ENCODE measurements at regions not wholly inside any gene's neighbourhood (a gene's known extent, or its start where the extent isn't known, plus 50 kb on each side); places are given as distances from the start of the nearest gene placed in this dataset.
"Not testable (repeated sequence)": the region's sequence is repeated elsewhere in the genome, so short reads cannot be mapped to it uniquely, and the experiment has no call there.

DNA sequence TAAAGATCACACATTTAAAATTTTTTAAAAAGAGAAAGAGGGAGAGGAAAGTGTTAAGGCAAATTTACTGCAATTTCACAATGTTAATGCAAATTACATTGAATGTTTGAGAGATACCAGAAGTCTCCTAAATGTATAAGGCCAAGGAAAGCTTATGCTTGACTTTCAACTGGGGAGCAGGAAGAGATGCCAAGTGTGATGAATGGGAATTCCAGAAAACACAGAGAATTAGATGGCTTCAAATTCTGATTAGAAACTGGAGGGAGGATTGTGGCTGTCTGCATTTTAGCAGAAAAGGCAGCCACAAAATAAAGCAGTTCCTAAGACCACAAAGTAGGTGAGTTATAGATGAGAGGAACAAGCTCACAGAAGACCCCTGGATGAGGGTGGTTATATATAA is 328.3 kb upstream of the CITED2 start:
- no peak for DNase-seq

DNA sequence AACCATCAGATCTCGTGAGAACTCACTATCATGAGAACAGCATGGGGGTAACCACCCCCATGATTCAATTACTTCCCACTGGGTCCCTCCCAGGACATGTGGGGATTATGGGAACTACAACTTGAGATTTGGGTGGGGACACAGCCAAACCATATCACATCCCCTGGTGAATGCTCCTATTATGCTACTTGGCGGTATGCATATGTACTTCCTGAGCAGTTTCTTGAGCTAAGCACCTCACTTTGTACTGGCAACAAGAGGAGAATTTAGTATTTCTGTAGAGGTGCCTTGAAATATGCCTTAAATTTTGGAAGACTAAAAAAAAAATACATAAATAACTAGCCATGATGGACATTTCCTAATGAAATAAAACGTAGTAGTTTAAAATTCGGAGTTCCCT is 327.2 kb upstream of the CITED2 start:
- no peak for DNase-seq

DNA sequence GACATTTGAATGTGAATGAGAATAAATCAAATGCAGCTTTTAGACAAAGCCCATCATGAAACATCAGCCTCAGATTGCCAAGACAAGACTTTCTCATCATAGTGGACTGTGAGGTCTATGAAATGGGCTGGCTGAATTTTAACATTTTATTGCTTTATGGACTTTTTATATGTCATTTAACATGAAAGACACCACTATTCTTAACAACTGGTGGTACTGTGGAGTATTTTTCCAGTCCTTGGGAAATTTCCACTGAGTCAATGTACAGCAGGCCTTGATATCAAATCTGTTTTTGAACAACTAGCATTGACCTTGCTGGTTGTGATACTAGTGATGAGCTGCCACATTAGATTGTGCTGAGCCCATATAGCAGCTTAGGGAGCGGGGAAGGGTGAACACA is 326.6 kb upstream of the CITED2 start:
- no peak for DNase-seq

DNA sequence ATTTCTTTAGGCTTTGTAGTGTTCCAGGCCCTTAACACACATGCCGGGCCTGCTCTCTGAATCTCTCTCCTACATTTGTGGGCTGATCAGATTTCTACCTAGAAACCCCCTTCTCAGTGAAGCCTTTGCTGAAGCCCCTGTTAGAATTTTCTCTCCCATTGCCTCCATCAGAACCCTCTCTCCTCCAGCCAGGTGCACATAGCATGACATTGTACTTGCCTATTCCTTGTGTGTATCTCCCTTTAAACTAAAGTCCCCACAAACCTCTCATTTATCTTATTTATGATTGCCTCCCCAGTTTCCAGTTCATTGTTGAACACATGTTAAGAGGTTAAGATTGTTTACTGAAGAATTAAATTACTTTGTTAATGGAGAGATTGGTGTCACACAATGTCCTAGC is 325.5 kb upstream of the CITED2 start:
- DNase-seq: no peak

DNA sequence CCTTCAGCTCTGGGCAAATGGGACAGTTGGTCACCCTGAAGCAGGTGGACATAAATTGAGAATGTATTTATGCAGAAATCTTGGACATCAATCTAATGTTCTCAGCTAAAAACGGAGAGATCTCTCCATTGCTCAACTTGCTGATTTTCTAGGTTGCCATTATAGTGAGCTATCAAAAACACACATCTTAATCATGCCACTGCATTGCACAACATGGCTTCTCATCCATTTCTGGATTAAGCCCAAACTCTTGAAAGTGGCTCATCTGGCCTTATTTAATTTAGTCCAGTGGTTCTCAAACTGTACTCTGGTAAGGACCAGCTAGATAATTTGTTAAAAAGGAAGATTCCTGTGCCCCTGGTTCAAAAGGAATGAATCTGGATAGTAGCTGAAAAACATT is 324.9 kb upstream of the CITED2 start:
- no peak for DNase-seq

DNA sequence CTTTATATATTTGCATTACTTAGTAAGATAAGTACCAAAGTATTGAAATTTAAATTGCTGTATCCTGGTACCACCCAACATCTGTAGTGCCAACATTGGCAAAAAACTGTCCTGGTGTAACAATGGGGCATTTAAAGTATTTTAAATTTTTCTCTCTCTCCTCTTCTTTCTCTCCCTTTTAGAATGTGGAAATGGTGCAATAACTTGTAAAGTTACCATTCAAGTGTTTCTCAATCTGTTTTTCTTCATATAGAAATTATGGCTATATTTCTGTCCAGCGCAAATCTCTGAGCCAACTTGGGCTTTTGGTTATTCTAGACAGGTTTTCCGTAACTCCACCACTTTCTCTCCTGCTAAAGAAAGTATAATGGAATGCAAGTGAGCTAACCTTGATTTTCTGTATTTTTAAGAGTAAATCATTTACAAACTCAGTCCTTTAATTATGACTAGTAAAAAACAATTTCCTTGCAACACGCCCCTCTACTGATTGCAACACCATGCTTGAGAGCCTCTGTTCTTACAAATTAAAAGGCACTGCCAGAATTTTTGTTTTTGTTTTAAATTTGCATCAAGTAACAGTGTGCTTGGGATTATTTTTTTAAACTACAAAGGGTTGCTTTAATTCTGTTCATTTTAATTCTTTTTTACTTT is 324.2 kb upstream of the CITED2 start:
- DNase-seq: no peak

DNA sequence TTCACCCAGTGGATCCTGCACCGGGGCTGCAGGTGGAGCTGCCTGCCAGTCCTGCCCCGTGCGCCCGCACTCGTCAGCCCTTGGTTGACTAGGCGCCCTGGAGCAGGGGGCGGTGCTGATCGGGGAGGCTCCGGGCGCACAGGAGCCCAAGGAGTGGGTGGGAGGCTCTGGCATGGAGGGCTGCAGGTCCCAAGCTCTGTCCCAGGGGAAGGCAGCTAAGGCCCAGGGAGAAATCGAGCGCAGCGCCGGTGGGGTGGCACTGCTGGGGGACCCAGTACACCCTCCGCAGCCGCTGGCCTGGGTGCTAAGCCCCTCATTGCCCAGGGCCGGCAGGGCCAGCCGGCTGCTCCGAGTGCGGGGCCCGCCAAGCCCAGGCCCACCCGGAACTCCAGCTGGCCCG is 323.4 kb upstream of the CITED2 start:
- not testable (repeated sequence) for DNase-seq

DNA sequence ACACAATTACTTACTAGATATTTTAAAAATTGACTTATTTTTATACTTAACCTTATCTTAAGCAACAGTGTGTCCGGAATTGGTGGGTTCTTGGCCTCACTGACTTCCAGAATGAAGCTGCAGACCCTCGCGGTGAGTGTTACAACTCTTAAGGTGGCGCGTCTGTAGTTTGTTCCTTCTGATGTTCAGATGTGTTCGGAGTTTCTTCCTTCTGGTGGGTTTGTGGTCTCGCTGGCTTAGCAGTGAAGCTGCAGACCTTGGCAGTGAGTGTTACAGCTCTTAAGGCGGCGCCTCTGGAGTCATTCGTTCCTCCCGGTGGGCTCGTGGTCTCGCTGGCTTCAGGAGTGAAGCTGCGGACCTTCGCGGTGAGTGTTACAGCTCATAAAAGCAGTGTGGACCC is 322.5 kb upstream of the CITED2 start:
- not testable (repeated sequence) for DNase-seq

DNA sequence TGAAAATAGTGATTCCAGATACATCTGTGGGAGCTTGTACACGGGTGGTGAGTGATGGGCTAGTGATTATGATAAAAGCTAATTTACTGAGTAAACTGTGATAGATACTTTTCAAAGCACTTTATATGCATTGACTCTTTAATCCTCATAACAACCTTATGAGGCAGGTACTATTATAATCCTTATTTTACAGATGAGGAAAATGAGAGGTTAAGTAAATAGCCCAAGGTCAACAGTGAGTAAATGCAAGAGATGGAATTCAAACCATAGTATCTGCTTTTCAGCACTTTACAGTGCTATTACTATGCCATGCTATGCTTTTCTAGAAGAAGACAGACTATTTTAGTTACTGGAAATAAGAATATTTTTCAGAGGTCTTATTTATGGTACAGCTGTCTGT is 320.9 kb upstream of the CITED2 start:
- no peak for DNase-seq

DNA sequence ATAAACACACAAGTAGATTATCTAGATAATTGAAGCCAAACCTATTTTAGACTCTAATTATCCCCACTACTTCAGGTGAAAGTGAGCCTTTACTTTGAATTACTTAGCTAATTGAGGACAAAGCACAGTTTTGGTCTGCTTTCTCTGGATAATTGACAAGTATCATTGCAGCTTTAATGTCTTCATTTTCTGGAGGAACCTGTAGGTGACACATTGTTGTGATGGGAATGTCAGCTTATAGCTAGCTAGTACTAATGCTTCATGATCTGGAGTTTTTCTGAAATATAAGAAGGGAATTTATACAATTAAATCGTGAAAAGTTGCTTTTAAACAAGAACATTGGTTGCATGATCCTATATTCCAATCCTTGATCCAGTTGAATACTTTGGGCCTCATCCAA is 319.3 kb upstream of the CITED2 start:
- DNase-seq: no peak

DNA sequence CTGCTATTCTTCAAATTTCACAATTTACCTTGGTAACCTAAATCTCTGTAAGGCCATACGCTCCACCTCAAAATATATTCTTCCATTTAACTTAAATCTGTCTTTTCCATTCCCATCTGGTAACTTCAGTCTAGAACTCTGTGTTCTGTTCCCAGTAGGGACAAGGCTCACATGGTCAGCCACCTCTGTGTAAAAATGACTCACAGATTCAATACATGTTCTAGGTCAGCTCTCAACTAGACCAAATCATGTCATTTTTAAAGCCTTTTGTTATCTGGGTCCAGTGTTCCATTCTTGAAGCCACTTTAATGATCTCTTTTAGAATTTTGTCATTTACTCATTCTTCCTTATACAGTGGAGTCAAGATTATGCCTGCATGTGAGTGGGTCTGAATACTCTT is 315.6 kb upstream of the CITED2 start:
- DNase-seq: no peak

DNA sequence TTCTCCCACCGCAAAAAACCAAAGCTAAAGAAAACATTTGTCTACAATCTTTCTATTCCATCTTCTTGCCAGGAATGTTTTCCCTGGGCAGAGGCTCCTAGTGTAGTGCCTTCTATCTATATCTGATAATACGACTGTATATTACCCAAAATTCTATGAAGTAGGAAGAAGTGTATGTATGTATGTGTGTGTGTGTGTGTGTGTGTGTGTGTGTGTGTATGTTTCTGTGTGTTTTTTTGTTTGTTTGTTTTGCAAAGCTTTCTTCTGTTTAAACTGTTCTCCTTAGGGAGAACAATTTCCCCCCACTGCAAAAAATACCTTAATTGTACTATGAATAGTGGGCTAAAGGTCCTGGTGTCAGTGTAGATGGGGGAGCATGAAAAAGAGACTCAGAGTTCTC is 312.6 kb upstream of the CITED2 start:
- DNase-seq: no peak

DNA sequence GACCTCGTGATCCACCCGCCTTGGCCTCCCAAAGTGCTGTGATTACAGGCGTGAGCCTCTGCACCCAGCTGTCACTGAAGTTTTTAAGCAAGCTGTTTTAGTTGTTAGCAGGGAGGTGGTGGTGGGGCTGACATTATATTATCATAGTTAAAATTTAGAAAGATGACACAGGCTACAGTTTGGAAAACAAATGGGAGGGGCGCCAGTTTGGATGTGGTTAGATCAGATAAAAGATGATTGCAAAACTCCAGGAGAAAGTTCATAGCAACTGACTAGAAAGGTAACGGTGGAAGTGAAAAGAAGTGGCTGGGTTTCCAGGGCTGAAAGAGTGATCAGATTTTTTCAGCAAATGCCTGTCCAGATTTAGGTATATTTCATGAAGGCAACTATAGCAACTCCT is 311.9 kb upstream of the CITED2 start:
- DNase-seq: no peak

DNA sequence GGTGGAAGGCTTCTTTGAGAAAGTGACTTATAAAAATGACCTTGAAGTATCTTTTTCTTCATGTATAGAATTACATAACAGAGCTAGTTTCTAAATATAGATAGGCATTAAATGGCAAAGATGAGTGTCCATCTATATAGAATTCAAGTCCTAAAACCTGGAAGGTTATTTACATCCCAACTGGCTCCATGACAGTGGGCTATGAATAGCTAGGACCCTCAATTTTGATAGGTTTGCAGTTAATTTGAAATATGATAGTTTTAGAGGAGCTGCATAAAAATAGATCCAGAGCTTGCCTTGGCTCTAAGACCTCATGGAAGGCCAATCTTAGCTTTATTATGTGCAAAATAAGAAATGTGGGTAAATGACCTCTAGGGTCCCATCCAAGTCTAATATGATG is 310.6 kb upstream of the CITED2 start:
- DNase-seq: no peak

DNA sequence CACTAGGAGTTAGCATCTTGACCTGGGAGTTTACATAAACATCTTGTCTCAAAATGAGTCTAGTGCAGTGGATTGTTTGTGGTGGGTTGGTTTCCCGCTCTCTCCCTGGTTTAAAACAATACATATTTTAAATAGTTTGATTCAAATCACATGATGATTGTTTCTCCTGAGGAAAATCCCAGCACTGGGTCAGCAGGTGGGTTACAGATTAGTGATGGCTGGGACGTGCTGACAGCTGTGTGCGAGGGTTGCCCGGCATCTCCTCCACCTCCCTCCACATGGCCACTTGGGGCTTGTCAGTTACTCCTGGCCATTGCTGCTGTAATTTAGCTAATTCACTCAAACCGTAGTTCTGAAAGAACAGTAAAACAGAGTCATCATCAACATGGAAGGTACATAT is 306.4 kb upstream of the CITED2 start:
- no peak for DNase-seq

DNA sequence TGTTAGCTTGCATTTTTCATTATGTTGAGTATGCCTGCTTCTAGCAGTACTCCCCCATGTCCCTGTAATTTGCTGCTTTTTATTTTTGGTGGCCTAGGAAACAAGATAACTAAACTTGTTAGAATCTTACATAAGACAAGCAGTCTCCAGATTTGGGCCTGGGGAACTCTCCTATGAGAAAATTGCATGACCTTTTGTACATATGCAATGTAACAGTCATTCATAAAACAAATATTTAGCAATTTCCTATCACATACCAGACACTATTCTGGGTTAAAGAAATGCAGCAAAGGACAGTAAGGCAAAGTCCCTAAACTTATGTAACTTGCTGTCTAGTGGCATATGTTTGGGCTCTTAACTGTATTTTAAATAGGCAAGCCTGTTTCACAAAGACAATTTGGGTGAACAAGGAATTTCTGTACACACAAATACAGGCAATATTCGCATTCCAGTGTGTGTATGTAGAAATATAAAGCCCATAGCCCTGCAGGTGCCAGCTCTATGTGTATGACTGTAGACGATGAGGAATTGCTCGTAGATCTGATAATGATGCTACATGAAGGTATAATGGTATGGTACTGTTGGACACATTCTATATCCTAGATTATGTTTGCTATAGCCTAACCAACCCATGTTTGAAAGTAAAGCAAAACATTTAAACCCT is 305.2 kb upstream of the CITED2 start:
- no peak for DNase-seq

DNA sequence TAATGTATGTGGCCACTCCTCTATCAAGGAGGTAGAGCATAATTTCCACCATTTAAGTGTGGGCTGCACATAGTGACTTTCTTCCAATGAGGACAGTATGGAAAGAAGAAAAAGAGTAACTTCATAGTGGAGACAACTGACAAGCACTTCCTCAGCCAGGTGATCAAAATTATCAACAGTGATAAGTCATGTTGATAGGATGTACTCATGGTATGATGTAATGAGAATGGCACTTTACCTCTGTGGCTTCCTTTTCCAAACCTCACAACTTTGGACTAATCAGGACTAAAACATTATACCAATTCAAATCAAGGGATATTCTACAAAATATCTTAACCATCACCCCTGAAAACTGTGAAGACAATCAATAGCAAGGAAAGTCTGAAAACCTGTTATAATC is 302.3 kb upstream of the CITED2 start:
- no peak for DNase-seq

DNA sequence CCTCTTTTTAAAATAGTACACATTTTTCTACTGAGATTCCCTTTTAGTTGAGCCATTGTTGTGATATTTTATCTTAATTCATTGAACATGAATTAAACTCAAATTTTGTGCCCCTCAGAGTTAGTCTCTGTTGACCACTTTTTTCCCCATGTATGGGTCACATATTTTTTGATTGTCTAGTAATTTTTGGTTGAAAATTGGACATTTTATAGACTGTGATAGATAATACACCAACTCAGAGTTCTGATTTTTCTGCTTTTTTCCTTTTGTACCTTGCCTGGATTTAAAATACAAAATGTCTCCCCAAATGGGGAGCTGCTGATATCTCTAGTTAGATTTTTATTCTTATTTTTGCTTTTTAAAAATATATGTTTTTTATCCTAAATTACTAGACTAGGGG is 291.8 kb upstream of the CITED2 start:
- DNase-seq: no peak

DNA sequence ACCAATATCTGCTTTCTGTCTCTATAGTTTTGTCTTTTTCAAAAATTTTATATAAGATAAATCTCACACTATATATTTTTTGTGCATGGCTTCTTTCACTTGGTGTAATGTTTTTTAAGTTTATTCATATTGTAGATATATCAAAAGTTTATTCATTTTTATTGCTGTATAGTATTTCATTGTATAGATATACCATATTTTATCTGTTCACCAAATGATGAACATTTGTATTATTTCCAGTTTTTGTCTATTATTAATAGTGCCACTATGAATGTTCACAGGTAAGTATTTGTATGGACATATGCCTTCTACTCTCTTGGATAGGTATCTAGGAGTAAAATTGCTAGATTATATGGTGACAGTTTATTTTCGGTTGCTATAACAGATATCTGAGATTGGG is 289.5 kb upstream of the CITED2 start:
- no peak for DNase-seq

DNA sequence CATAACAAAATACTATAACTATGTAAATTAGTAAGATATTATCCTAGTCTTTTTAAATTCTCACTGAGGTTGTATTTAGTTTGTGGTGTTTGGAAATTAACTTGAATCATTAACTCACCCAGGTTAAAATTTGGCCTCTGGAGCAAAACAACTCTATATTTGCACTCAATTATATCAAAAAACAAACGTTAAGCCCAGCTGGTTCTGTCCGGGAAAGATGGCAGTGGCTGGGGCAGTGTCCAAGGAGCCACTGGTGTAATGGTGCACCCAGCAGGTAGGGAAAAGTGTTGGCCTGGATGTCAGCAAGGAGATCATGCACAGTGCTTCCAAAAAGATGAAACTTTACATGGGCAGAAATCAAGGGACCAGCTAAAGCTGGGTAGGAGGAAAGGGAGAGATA is 285.3 kb upstream of the CITED2 start:
- no peak for DNase-seq

DNA sequence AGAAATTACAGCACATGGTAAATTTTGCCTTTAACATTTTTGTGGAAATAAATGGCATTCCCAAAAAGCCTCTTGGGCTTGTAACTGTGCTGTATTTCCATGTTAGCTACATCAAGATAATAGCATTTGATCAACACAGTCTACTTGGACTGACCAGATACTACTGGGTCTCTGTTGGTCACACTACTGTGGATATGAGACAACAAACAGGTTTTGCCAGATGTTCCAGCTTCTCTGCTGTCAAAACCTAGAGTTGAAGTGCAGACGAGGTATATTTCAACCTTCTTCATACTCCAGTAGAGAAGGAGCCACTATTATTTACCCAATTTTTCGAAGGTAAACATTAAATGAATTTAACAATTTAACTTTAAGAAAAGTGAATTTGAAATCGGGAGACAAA is 284.7 kb upstream of the CITED2 start:
- no peak for DNase-seq

DNA sequence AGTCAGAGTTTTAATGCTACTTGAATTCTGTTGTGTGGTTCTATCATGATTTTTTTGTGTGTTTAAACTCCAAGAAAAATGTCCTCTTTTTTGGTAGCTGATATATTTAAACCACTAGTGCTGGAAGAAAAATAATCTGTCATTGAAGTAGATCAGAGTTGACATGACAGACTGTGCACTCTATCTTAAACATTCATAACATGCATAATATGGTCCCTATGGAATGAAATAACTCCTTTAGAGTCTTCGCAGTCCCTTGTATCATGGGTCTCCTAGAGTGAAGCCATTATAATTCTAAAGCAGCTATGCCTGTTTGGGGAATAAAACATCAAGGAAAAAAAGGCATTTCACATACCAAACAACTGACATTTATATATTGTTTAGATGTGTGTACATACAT is 282.7 kb upstream of the CITED2 start:
- no peak for DNase-seq

DNA sequence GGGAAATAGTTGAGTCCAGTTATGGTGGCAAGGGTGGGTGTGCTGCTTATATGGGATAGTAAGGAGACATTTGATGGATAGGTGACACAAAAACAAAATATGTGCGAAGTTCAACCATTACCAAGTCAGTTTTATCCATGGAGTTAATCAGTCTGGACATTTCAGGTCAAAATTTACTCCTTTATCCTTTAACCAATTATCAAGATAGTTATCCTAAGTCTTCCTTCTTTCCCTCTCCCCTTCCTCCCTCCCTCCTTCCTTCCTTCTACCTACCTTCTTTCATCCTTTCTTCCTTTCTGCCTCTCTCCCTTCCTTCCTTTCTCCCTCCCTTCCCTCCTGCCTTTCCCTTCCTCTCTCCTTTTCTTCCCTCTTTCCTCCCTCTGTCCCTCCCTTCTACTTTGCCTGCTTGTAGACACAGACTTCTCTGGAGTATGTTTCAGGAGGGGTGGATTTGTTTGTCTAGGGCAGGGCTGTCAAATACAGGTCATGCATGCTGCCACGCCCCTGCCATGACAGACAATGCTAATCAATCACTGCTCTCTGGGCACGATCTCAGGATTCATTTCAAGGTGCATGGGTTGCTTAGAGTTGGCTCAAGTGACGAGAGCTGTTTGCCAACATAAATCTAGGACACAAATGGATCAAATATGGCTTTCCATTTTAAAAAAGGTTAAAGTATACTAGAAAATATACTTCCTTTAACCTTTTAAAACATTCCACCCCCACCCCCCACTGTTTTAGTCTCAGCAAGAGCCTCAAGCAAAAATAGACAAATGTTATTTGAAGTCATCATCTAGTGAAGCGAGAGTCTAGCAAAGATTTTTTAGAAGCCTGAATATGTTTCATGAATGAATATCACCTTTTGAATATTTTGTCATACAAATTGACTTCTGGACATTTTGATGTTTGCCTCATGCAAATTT is 281.6 kb upstream of the CITED2 start:
- DNase-seq: peak; percentile 62

Measured in NCI-H345 (cell line).